ENCODE measurements at regions not wholly inside any gene's neighbourhood (a gene's known extent, or its start where the extent isn't known, plus 50 kb on each side); places are given as distances from the start of the nearest gene placed in this dataset.
"Not testable (repeated sequence)": the region's sequence is repeated elsewhere in the genome, so short reads cannot be mapped to it uniquely, and the experiment has no call there.

GRCh38 chr6:150456466-150456865 lies 87.7 kb downstream of the IYD start:
- DNase-seq (ENCODE audit: low spot score) = no peak

DNA sequence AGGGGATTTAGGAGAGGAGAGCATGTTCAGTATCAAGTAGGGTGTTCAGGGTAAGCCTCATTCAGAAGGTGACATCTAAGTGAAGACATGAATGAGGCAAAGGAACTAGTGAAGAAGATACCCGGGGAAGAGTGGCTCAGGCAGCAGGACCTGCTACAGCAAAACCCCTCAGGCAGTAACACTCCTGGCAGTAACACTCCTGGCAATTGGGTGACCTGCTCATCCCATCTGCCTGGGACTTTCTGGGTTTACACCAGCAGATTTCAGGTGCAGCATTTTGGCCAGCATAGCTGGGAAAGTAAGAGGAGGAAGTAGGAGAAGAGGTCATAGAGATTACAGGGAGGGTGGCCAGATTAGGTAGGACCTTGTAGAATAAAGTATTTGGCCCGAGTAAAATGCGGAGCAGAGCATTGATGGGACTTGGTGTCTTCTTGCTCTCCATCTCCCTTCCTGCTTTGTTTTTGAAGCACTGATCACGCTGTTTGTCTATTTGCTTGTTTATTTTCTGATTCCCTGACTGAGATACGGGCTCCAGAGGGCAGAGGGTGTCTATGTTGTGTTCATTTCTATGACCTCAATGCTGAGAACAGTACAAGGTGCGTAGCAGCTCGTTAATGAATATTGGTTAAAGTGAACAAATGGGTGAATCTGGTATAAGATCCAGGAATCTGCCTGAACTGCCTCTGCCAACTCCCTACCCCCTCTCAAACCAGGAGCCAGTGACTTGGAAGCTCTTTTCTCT lies 88.3 kb downstream of the IYD start:
- DNase-seq (ENCODE audit: low spot score) = no peak

DNA sequence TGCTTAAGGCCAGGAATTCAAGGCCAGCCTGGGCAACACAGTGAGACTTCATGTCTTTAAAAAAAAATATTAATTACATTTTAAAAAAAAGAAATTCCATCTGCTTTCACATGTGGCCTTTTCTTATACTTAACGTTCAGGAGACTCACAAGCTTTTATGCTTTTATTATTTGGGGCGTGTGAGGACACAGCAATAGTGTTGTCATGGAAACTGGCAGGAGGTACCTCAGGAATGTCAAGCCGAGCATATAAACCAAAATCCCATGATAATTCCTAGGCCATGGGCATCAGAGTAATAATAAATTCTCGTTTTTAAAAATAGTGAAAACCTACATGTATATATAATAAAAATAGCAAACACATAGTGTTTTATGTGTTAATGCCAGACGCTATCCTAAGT lies 89.8 kb downstream of the IYD start:
- DNase-seq (ENCODE audit: low spot score) = no peak

DNA sequence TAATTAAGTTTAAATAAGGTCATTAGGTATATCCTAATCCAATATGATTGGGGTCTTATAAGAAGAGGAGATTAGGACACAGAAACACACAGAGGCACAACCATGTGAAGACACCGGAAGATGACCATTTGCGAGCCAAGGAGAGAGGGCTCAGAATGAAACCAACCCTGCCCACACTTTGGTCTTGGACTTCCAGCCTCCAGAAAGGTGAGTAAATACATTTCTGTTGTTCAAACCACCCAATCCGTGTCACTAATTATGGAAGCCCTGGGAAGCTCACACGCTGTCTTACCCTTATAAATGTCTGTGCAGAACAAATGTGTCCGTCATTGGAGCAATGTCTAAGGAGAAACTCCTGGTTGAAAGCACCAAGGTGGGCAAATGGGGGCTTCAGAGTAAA lies 95.0 kb downstream of the IYD start:
- no peak for DNase-seq (ENCODE audit: low spot score)

DNA sequence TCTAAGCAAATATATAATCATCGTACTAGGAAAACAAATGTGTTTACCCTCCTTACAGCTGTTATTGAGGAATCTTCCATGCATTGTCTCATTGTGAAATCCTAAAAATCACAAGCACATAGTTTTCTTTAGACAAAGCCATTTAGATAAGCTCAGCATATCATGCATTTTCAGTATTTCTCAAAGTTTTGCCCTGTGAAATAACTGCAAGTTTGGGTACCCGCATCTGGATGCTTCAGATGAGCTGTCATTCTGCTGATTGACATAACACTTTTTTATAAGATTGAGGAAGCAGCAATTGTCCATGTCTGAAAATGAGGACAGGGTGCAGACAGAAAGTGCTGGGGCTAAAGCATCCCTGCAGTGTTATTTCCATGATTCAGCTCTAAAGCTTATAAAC lies 96.2 kb downstream of the IYD start:
- no peak for DNase-seq (ENCODE audit: low spot score)

GRCh38 chr6:150465610-150466009 lies 96.8 kb downstream of the IYD start:
- no peak for DNase-seq (ENCODE audit: low spot score)

DNA sequence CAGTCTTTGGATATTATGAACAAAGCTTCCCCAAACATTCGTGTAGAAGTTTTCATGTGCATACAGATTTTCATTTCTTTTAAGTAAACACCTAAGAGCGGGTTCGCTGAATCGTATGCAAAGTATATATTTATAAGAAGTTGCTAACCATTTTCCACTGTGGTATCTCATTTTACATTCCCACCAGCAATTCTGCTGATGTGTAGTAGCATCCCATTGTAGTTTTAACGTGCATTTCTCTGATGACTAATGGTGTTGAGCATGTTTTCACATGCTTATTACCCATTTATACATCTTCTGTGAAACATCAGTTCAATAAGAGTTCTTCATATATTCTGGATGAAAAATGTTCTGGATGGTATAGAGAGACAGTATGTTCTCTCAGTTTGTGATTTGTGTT lies 97.4 kb downstream of the IYD start:
- no peak for DNase-seq (ENCODE audit: low spot score)

DNA sequence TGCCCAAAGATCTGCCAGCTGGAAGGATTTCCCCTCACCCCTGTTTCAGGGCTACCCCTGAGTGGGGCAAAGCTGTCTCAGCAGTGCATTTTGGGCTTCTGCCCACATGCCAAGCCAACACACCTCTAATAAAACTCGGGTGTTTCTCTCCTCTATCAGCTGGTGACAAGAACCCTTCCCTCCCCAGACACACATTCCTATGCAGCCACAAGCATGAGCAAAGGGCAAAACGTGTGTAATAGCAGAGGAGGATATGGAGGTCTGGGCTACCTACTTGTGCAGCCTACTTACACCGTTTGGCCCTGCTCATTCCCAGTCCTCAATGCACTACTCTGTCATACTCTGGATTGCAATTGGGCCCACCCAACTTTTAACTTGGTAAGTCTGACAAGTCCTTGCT lies 101.3 kb downstream of the IYD start:
- DNase-seq (ENCODE audit: low spot score) = no peak

DNA sequence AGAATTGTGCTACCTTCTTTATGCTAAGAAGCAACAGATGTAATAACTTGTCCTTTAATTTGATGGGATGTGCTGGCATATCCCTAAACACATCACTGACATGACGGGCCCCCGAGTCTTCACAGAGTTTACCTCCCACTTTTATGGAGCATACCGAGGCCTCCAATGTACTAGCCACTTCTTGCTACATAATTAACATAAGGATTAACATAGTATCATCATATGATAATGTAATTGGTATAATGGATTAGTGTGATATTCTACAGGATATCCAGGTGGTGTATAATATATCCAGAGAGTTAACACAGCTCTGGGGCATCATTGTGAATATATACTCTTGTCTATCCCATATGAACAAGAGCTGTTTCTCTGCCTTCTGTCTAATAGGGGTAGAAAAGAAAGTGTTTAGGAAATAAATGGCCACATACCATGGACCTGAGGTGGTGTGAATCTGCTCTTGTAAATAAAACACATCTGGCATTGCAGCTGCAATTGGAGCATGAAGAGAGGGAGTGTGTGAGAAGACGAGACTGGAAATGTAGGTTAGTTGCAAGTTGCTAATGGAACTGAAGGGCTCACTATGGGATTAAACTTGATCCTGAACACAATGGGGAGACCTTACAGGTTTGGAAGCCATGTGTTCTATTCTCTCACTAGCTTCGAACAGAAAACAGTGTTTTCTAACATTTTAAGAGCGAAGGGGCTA lies 102.3 kb downstream of the IYD start:
- no peak for DNase-seq (ENCODE audit: low spot score)

GRCh38 chr6:150478656-150479545 lies 110.1 kb downstream of the IYD start:
- DNase-seq (ENCODE audit: low spot score) = no peak

- DNase-seq (ENCODE audit: low spot score) = no peak
Measured at GRCh38 chr6:150482883-150483409, 114.1 kb downstream of the IYD start.

DNA sequence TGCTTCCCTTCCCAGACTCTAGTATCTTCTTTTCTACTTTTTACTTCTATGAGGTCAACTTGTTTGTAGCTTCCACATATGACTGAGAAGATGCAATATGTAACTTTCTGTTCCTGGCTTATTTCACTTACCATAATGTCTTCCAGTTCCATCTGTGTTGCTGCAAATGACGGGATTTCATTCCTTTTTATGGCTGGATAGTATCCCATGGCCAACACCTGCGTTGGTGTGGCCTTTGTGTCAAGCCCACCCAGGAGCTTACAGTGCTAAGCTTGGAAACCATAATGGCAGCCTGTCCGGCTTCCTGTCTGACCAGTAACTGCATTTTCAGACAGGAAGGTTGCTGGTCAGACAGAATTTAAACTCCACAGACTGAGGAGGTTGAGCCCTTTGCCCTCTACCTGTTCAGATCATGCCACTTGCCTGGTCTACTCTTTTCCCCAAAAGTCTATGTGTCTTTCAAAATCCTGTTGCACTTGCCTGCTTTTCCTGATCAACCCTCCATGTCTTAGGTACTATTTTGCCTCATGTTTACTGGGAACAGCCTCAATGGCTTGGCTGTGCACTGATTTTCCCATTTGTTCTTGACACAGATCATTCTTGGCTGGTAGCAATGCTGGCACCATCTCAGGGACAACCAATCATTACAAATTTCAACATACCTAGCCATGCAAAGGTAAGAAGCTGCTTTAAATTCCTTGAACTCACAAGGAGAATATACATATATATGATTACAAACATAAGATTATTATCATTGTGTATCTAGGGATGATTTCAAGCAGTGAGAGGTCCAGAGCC lies 114.3 kb upstream of the PLEKHG1 start:
- DNase-seq (ENCODE audit: low spot score) = no peak

DNA sequence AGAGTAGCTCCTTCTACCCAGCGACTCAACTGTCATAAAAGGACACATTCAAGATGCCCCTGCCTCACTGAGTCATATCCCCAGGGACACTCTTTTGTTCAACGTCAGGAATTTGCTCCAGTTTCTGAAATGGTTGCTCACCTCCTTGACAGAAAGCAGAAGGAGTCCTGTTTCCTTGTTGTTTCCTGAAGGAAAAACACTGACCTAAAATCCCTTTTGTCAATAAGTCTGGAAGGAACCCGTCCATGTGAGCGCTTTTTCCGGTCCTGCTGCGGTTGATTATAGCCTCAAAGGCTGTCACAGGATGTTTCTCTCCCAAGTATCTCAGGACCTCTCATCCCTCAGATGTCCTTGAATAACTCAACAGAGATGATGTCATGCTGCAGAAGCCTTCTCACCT lies 113.6 kb upstream of the PLEKHG1 start:
- DNase-seq (ENCODE audit: low spot score) = no peak

GRCh38 chr6:150490586-150490985 lies 109.1 kb upstream of the PLEKHG1 start:
- DNase-seq (ENCODE audit: low spot score) = no peak

DNA sequence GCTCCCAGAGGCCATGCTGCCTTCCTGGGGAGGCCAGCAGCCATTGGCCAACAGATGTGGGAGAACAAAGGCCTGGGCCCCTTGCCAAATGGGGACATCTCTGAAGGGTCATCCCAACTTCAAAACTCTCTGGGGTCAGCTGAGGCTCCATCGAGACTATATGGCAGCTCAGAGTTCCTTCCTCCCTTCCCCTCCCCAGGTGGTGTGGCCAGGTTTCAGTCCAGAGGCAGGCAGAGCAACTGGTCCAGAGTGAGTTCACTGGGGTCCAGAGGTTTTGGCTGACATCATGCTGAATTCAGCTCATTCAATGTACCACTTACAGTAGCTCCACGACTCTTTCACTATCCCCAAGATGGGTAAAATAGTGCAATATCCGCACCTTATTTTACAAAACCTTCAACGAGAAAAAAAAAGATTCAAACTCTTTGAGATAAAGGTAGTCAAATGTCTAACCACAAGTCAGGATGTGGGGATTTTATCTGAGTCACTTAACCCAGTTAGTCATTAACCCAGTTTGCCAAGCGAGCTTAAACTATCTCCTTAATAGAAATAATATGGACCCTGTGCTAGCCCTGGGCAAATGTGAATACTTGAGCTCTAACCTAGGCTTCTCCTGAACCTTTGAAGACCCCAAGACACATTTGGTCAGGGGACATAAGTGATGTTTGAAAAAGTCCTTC lies 108.4 kb upstream of the PLEKHG1 start:
- no peak for DNase-seq (ENCODE audit: low spot score)

DNA sequence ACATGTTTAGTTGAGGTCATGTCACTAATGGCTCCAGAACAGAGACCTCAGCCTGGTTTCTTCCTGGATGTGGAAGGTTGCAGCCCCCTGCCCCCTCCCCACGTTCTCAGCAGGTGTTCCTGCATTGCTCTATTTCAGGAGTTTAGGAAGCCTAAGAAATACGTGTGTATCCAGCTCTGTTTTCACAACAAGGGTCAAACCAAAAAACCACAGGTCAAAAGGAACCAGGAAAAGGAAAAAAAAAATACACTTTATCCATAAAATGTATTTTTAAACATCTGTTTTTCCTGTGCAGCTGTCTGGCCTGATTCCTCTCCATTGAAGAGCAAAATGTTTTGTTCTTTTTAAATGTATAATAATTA lies 107.9 kb upstream of the PLEKHG1 start:
- DNase-seq (ENCODE audit: low spot score) = no peak

DNA sequence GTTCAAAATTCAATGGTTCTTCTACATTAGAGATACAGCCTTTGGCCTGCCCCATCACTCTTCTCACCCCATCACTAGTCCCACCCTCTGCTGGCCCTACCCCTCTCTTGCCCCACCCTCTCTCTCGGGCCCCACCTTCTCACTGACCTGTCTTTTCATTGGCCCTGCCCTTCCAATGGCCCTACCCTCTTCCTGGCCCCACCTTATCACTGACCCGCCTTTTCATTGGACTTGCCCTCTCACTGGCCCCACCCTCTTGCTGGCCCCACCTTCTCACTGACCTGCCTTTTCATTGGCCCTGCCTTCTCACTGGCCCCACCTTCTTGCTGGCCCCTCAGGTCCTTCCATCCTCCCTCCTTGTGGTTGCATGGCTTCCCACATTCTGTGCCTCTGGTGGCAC lies 107.2 kb upstream of the PLEKHG1 start:
- DNase-seq (ENCODE audit: low spot score) = no peak

DNA sequence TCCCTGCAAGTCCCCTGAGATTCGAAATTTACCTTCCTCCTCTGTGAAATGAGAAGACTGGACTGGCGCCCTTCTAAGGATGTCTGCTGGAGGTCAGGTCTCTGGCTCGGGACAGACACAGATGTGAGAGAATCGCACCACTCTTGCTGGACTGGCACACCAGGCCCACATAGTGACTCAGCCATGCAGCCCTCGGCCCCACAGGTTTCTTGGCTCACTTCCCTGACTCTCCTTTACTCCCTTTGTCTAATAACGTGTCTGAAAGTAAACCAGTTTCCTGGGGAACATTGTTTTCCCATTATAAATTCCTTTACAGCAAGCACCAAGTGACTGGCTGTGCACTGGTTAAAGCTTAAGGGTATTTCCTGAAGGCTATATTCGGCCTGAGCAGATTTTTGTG lies 106.7 kb upstream of the PLEKHG1 start:
- no peak for DNase-seq (ENCODE audit: low spot score)

- DNase-seq (ENCODE audit: low spot score) = not testable (repeated sequence)
Measured at GRCh38 chr6:150493552-150493951, 106.1 kb upstream of the PLEKHG1 start.

GRCh38 chr6:150494241-150494640 lies 105.4 kb upstream of the PLEKHG1 start:
- no peak for DNase-seq (ENCODE audit: low spot score)

DNA sequence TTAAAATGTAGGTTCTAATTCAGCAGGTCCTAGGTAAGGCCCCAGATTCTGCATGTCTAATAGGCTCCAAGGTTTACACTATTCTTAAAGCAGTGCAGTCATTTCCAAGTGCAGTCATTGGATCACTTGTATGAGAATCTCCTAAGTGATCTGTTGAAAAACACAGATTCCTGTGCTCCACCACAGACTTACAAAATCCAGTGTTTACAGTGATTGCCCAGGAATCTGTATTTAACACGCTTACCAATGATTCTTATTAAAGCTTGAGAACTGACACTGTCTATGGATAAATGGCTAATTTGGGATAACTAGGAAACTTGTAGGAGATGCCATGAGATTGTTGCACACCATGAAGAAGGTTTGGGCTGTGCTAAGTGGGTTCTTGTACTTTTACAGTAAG lies 104.6 kb upstream of the PLEKHG1 start:
- no peak for DNase-seq (ENCODE audit: low spot score)

Data from GM03348 (cell line).